Stimulated activated CD8-positive, alpha-beta memory T cell treated with anti-CD3 and anti-CD28 coated beads, Interleukin-7, amount 100 ng/mL, for 1 hour (primary cell): ENCODE measurements at regions not wholly inside any gene's neighbourhood (a gene's known extent, or its start where the extent isn't known, plus 50 kb on each side); places are given as distances from the start of the nearest gene placed in this dataset.
"Not testable (repeated sequence)": the region's sequence is repeated elsewhere in the genome, so short reads cannot be mapped to it uniquely, and the experiment has no call there.

Source experiments
- DNase-seq, 2 donors: peaks; one replicate each; pipeline ENCODE4 v3.0.0-alpha.2; 2020; ENCODE audit warnings: low read depth in 2 of 2

DNA sequence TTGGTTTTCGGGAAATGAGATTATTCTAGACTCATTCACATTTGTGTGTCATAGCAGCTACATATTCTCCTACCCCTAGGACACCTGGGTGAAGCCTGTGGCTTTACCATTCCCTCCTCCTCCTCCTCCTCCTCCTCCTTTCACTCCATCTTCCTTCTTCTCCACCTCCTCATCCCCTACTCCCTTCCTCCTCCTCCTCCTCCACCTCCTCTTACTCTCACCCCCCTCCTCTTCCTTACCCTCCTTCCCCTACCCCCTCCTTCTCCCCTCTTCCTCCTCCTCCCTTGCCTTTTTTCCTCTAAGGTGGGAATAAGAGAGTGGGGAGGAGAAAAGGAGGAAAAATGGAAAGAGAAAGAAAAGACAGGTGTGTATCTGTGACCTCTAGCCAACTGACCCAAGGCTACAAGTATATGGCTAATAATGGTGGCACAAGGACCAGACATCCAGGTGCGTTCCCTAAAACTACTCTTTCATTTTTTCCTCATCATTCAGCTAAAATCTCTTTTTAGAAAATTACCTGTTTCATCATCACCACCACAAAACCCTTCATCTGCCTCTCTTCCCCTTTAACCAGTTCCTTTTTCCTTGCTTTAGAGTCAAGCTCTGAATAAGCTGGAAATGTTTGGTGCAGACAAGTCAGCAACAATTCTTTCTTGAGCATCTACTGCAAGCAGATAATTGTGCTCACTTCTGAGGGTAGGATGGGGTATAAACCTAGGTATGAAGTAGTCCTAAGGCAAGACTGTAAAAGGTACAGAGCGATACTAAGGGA lies 149.8 kb upstream of the FOXN3 start:
- DNase-seq = no peak

DNA sequence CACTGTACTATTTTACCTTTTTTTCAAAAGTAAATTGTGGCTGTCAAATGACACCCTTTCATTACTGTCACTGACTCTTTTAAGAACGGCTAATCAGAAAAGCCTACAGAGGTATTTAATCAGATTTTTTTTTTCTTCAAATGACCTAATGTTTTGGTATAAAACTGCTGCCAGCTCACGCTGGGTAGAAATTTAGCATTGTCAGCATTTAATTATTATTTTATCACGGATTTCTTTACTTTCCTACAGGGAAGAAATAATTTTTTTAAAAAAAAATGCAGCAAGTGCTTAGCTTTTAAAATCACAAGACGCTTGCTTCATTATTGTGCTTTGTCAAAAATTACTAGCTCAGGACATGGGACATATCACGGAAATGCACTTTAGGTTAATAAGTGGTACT lies 149.1 kb upstream of the FOXN3 start:
- DNase-seq = no peak

DNA sequence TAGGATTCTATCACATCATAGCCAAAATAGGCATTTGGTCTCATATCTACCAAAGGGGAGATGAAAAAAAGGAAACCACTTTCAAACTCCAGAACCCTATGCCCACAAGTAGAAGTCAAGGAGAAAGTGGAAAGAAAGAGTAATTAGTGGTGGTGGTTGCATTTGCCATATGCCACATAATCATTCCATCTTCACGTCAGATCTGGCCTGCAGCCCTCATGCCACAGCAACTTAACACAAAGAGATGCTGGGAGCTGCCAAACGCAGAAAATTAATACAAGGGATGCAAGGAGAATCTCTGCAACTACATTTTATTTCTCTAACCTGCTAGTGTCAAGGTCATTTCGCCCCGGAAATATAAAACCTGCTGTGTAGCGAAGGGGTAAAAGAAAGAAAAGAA lies 148.6 kb upstream of the FOXN3 start:
- no peak for DNase-seq

DNA sequence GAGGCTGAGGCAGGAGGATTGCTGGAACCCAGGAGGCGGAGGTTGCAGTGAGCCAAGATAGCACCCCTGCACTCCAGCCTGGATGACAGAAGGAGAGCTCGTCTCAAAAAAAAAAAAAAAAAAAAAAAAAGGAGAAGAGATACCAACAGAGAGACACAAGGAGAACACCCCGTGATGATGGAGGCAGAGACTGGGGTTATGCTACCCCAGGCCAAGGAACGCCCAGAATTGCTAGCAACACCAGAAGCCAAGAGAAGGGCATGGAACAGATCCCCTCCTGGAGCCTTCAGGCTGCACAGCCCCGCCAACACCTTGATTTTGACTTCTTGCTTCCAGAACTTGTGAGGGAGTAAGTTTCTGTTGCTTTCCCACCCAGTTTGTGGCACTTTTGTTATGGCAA lies 148.0 kb upstream of the FOXN3 start:
- DNase-seq = no peak

DNA sequence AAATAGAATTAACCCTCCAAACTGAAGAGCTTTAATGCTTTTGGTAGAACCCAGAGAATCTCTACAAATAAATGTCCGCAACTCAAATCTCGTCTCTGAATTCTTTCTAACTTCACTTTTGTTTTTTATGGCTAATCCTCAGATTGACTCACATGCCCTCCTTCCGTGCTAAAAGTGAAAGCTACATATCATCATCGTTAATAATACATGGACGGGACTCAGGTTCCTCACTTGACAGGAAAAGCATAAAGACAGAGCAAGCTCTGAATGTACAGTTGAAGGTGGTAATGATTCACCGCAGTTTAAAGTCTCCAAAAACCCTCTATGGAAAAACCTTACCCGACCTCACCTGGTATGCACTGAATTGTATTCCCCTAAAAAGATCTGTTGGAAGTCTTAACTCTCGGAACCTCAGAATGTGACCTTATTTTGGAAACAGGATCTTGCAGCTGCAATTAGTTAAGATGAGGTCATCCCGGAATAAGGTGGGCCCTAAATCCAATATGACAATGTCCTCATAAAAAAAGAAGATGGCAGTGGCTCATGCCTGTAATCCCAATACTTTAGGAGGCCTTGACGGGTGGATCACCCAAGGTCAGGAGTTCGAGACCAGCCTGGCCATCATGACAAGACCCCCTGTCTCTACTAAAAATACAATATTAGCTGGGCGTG lies 147.4 kb upstream of the FOXN3 start:
- DNase-seq = no peak

DNA sequence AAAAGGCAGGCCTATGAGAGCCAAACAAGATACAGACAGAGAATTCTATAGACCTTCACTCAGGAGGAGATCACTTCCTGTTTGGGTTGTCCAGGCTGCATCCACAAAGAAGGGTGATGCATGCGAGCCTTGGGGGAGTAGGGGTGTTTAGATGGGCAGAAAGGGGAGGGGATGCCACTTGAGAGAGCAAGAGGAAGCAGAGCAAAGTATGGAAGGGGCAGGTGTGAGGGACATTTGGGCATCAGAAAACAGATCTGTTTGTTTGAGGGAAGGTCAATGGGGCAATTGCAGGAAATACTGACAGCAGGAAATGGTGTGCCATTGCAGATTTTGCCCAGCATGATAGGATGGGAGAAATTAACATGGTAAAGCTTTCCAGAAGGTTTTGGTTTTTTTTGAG lies 146.4 kb upstream of the FOXN3 start:
- no peak for DNase-seq

DNA sequence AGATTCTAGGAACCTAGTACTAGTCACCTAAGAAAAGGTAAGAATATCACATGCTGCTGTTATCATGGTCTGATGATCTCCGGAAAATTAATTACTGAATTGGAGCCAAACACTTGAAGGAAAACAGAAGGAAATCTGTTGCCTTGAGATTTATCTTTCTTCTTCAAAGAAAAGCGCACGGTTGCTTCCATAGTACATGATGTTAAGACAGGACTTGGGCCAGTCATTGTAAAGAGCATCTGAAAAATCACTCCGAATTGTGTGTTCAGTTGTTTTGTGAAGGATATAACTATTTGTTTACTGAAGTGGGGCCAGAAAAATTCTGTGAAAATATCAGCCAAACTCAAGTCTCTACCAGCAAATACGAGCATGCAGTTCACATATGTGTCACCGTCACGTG lies 134.9 kb upstream of the FOXN3 start:
- no peak for DNase-seq

DNA sequence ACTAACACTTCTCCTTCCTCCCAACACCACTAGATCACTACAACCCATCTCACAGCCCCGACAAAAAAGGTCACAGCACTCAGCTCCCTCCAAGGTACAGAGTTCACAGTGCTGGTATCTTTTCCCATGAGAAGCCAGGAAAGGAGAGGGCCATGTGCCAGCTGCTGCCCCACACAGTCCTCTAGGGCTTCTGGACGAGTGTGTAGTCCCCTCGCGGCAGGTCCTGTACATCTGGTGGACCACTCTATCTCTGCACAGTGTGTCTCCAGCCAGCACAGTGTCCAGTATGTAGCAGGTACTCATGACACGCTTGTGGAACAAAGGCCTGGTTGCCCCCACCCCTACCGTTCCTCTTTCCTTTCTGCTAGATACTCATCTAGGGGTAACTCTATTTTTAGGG lies 134.4 kb upstream of the FOXN3 start:
- no peak for DNase-seq

DNA sequence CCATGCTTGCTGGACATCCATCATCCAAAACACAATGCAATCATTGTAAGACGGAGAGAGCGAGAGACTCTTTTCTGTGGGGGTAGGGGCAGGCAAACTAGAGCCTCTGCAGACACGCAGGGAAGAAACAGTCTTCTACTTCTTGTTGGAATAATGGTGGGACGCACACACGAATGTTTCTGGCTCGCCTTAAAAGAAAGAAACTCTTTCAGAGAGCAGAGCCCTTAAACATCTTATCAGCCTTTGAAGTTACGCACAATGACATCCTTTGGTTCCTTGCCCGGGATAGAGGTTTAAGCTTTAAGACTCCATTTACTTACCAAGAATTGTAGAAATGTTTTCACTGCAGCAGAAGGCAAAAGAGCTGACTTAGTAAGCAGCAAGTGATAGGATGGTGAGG lies 133.8 kb upstream of the FOXN3 start:
- DNase-seq = no peak

DNA sequence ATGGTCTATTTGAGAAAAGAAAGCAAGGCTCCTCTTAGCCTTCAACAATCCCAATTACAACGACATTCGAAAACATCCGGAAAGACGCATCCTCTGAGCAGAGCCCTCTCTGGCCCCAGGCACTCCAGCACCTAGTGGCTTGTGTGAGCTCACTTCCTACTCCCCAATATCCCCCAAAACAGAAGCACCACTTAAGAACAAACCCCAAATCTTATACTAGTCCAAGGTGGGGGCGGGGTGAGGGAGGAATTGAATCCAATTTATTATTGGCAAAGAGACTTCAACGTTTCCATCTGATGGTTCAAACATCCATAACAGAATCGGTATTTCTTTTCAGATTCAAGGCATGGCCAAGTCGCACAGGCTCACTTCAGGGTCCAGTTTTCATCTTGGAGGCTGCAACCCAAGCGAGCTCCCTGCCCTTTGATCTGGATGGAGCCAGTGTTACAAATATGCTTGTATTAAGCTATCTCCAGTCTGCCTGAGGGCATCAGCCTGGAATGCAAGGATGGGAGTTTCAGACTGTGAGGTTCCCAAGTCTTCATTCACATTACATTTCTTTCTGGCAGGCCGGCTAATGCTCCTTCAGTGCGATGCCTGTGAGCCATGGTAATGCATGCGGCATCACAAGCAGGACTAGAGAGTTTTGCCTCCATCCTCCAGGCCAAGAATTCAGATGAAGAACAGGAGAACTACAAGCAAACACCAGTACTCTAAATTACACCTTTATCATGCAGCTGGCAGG lies 132.5 kb upstream of the FOXN3 start:
- no peak for DNase-seq

DNA sequence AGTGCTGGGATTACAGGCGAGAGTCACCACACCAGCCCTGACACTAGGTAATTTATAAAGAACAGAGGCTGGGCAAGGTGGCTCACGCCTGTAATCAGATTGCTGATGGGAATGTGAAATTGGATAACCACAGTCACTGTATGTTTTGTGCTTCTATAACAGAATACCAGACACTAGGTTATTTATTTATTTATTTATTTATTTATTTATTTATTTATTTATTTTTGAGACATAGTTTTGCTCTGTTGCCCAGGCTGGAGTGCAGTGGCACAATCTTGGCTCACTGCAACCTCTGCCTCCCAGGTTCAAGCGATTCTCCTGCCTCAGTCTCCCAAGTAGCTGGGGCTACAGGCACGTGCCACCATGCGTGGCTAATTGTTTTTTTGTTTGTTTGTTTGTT lies 130.0 kb upstream of the FOXN3 start:
- DNase-seq = not testable (repeated sequence)

DNA sequence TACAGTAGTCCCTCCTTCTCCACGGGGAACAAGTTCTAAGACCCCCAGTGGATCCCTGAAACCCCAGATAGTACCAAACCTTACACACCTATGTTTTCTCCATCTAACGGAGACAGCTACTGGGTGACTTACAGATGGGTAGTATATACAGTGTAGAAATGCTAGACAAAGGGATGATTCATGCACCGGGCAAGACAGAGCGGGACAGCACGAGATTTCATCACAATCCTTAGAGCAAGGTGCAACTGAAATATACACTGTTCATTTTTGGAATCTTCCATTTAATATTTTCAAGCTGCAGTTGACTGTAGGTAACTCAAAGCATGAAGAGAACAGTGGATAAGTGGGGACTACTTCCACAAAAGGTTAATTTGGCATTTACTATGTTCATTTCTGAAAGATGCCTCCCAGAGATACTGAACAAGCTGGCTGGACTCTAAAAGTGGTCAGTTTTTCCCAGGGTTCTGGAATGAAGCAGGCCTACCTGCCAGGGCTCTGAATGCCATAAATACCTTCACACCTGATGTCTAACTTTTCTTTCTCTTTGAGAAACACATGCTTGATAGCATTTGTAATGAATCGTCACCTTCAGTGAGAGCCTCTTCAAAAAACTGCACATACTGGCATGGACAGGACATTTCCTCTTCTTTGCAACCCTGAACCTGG lies 127.7 kb upstream of the FOXN3 start:
- no peak for DNase-seq

DNA sequence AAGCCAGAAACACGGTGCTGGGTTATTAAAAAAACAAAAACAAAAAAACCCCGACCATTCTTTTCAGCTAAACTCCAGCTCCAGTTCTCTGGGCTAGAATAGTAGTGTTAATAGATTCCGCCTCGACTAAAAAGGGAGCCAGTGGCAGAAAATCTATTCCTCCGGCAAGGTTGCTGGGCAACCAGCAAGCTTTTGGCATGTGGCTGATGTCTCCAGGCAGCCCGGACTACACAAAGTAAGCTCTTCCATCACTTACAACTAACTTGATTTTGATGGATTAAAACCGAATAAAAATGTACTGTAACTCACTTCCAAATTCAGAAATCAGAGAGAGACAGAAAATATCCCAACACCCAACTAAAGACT lies 126.4 kb upstream of the FOXN3 start:
- DNase-seq = no peak

DNA sequence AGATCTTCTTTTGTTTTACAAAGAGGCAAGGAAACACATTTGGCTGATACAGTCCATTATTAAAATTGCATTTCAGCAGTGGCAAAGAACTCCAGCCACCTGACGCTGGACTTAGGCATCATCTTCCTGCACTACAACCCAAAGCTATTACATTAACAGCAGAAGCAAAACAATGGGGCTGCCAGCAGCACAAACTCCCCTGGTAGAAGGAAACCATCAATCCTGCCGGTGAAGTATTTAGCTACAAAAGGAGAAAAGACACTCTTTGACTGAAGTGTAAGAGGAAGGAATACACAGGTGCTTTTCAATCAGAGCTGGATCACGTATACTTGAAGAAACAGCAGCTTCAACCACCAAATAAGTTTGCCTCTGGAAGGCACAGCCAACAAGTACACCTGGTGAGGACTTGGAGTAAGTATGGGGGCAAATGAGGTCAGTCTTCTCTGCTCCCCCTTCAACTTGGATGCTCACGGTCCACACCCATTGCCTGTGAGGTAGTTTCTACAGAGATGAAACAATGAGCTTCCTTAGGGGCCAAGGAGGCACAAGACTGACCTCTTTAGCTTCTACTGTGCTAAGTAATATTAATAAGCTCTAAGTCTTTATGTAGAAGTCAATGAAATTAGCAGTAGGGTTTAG lies 125.9 kb upstream of the FOXN3 start:
- no peak for DNase-seq

DNA sequence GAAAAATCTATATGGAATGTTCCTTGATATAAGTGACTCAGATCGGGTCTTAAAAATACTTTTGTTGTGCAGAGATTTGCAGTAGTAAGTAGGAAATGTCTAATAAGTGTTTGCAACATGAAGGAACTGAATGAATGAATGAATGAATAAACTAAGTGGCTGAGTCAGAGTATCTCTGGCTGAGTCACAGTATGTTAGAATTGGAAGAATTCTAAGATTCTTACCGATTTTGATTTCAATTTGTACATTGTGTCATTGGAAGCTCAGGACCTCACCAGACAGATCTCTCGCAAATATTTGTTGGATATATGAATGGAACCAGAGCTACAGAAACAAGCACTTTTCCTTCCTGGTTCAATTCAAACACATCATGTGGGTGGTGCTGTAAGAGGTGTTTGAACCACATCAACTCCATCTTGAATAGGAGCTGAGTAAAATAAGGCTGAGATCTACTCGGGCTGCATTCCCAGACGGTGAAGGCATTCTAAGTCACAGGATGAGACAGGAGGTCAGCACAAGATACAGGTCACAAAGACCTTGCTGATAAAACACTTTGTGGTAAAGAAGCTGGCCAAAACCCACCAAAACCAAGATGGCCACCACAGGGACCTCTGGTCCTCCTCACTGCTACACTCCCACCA lies 123.9 kb upstream of the FOXN3 start:
- no peak for DNase-seq

DNA sequence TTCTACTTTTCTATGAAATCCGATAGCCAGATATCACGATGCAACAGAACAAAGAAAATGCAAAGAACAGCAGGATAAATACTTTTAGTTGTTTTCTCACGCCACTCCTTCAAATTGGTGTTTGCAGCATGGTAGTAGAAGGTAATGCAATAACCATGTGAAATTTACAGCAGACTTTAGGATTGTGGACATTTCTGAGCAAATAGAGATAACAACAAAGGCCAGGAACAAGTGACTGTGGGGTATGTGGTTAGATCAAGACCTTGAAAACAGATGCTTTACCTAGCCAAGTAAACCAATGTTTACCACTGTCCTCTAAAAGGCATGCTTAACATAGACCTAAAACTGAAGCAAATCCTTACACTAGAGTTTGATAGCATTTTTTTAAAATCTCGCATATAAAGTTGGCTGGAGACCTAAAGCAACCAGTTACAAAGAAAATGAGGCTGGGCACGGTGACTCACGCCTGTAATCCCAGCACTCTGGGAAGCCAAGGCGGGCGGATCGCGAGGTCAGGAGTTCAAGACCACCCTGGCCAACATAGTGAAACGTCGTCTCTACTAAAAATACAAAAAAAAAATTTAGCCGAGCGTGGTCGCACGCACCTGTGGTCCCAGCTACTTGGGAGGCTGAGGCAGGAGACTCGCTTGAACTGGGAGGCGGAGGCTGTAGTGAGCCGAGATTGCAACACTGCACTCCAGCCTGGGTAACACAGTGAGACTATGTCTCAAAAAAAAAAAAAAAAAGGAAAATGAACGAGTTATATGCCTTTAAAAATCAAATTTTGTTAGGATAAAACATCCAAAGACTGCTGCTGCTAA lies 123.2 kb upstream of the FOXN3 start:
- no peak for DNase-seq

DNA sequence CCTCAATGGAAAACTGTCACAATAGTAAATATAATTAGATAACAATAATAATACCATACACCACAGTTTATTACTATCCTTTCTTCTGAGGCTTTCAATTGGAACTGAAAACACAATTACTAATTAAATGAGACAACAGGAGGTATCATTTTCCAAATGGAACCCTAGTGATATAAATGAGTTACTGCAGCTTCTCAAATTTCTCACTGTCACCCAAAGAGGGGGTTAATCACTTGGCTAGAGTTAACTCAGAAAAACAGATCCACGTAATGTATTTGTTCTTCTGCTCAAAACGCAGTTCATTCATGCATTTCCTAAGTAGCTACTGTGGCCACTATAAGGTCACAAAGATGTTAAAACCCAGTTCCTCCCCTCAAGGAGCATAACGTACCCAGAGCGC lies 120.9 kb upstream of the FOXN3 start:
- DNase-seq = no peak

DNA sequence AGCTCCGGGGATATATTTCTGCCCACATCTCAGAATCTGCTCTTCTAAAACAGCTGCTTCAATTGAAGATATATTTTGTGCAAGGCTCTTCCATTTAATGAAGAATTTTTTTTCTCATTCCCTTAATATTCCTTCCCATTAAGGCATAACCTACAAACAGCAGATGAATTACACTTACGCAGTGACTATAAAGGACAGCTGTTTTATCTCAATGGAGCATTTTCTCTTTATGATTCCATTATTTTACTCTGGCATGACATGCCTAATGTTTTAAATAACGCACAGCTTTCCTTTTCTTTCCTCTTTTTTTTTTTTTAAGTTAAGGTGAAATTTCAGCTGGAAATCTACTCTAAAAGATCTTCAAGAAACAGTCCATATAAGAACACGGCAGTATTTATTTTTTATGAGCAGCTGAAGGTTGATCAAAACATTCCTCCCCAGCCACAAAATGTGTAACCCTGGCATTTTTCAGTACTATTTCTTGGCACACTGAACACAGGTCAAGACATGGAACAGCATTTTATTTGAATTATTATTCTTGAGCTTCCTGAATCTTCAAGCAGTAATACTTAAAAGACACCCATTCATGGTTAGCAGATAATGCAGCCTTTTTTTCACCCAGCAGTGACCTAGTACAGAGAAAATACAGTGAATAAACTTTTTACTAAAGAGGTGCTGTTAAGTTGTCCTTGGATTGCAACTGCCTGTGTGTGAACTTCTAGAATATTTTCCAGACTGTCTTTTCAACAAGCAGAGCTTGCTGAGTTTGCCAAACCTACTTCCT lies 118.1 kb upstream of the FOXN3 start:
- DNase-seq = no peak

DNA sequence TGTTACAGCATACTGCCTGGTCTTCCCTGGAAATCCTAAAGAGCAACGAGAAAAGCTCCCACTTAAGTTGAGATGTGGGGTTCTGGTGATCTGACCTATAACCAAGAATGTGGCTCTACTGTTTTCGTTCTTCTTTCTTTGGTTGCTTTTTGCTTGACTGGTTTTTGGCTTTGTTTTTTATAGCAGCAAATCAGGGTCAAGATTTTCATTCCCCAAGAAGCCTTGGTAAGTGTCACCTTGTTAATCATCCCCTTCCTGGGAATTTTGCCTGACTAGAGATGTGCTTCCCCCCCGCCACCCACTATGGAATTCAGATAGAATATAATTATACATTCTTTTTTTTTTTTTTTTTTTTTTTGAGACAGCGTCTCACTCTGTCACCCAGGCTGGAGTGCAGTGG lies 116.7 kb upstream of the FOXN3 start:
- DNase-seq = no peak

DNA sequence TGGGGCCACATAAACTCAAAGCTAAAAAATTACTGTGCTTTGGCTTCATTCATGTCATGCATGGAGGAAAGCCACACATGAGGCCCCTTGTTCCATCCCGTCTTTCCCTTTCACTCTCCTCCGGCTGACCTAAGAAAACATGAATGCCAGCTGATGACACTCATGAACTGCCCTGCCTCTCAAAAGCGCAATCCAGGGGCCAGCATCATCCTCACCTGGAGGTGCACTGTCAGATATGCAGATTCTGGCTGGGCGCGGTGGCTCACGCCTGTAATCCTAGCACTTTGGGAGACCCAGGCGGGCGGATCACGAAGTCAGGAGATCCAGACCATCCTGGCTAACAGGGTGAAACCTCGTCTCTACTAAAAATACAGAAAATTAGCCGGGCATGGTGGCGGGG lies 116.1 kb upstream of the FOXN3 start:
- DNase-seq = no peak
